ENCODE measurements at regions not wholly inside any gene's neighbourhood (a gene's known extent, or its start where the extent isn't known, plus 50 kb on each side); places are given as distances from the start of the nearest gene placed in this dataset.

GRCh38 chr17:65434251-65434650 lies 127.2 kb downstream of the AXIN2 start:
- CTCF ChIA-PET = interaction anchor here (0.5 kb wide), 1 partner anchor 553 kb away, joined by 3 read pairs; no protein-coding TSS in a partner anchor

GRCh38 chr17:65433592-65433991 lies 127.9 kb downstream of the AXIN2 start:
- H3K27ac ChIP-seq (ENCODE audit: low read depth, low read length) = no peak overlapping the region
- H3K4me3 ChIP-seq (ENCODE audit: low read depth, low read length) = no peak overlapping the region
- ChIA-PET POLR2A (interaction anchor here (0.6 kb wide), 1 partner anchor 1430 kb away, joined by 3 read pairs; no protein-coding TSS in a partner anchor), CTCF (interaction anchor here (0.5 kb wide), 1 partner anchor 554 kb away, joined by 3 read pairs; no protein-coding TSS in a partner anchor)
- no peak for TF ChIP-seq CTCF (IDR thresholded peaks at IDR 0.05; ENCODE audit: low read depth, low read length)
- no peak for DNase-seq (ENCODE audit: low read depth, low spot score)
- H3K9me3 ChIP-seq (ENCODE audit: control insufficient read depth, insufficient read depth, low read length) = no peaks in the 10 kb centered on the region
- peaks cover 18% of the 10 kb centered on the region for H3K27me3 ChIP-seq (ENCODE audit: control insufficient read depth, insufficient read depth, low read length)

More at GRCh38 chr17:65434251-65434650, 127.2 kb downstream of the AXIN2 start:
- Histone ChIP-seq H3K4me3 (ENCODE audit: low read depth, low read length) (no peak overlapping the region), H3K9me3 (ENCODE audit: control insufficient read depth, insufficient read depth, low read length) (no peaks in the 10 kb centered on the region), H3K27me3 (ENCODE audit: control insufficient read depth, insufficient read depth, low read length) (peaks cover 23% of the 10 kb centered on the region), H3K27ac (ENCODE audit: low read depth, low read length) (no peak overlapping the region)
- no peak for TF ChIP-seq CTCF (IDR thresholded peaks at IDR 0.05; ENCODE audit: low read depth, low read length)
- POLR2A ChIA-PET = no interaction called here
- DNase-seq (ENCODE audit: low read depth, low spot score) = no peak

- Histone ChIP-seq H3K27me3 (ENCODE audit: control insufficient read depth, insufficient read depth, low read length) (peaks cover 17% of the 10 kb centered on the region), H3K27ac (ENCODE audit: low read depth, low read length) (no peak overlapping the region), H3K4me3 (ENCODE audit: low read depth, low read length) (no peak overlapping the region), H3K9me3 (ENCODE audit: control insufficient read depth, insufficient read depth, low read length) (no peaks in the 10 kb centered on the region)
- no peak for TF ChIP-seq CTCF (IDR thresholded peaks at IDR 0.05; ENCODE audit: low read depth, low read length)
- ChIA-PET CTCF (no interaction called here), POLR2A (interaction anchor here (0.6 kb wide), 1 partner anchor 1430 kb away, joined by 3 read pairs; no protein-coding TSS in a partner anchor)
- no peak for DNase-seq (ENCODE audit: low read depth, low spot score)
These were observed 128.3 kb downstream of the AXIN2 start for GRCh38 chr17:65433157-65433556.

GRCh38 chr17:65431116-65431515 lies 130.3 kb downstream of the AXIN2 start:
- CTCF ChIA-PET = no interaction called here
- H3K27me3 ChIP-seq (ENCODE audit: control insufficient read depth, insufficient read depth, low read length) = peaks cover 12% of the 10 kb centered on the region
- POLR2A ChIA-PET = no interaction called here
- no peak for TF ChIP-seq CTCF (IDR thresholded peaks at IDR 0.05; ENCODE audit: low read depth, low read length)
- H3K27ac ChIP-seq (ENCODE audit: low read depth, low read length) = no peak overlapping the region
- no peak for DNase-seq (ENCODE audit: low read depth, low spot score)
- H3K4me3 ChIP-seq (ENCODE audit: low read depth, low read length) = no peak overlapping the region
- H3K9me3 ChIP-seq (ENCODE audit: control insufficient read depth, insufficient read depth, low read length) = no peaks in the 10 kb centered on the region

GRCh38 chr17:65430209-65430833 lies 131.1 kb downstream of the AXIN2 start:
- Histone ChIP-seq H3K27ac (ENCODE audit: low read depth, low read length) (no peak overlapping the region), H3K4me3 (ENCODE audit: low read depth, low read length) (no peak overlapping the region), H3K27me3 (ENCODE audit: control insufficient read depth, insufficient read depth, low read length) (peaks cover 12% of the 10 kb centered on the region), H3K9me3 (ENCODE audit: control insufficient read depth, insufficient read depth, low read length) (no peaks in the 10 kb centered on the region)
- ChIA-PET POLR2A (no interaction called here), CTCF (no interaction called here)
- TF ChIP-seq CTCF (IDR thresholded peaks at IDR 0.05; ENCODE audit: low read depth, low read length) = no peak
- no peak for DNase-seq (ENCODE audit: low read depth, low spot score)
